Activated CD8-positive, alpha-beta memory T cell treated with anti-CD3 and anti-CD28 coated beads, Interleukin-2, amount 50 U/mL, for 24 hours (primary cell): ENCODE measurements at regions not wholly inside any gene's neighbourhood (a gene's known extent, or its start where the extent isn't known, plus 50 kb on each side); places are given as distances from the start of the nearest gene placed in this dataset.

Experiments used
- DNase-seq: peaks from one replicate; pipeline ENCODE4 v3.0.0-alpha.2; 2020; ENCODE audit errors: extremely low read depth

- DNase-seq: no peak
These were observed 52.4 kb upstream of the CDKN3 start for GRCh38 chr14:54344445-54344844.

GRCh38 chr14:54346257-54346656, 50.5 kb upstream of the CDKN3 start:
- DNase-seq: no peak
